PC-9 (cell line): ENCODE measurements at regions not wholly inside any gene's neighbourhood (a gene's known extent, or its start where the extent isn't known, plus 50 kb on each side); places are given as distances from the start of the nearest gene placed in this dataset.

Experiments
- BruUV-seq: library from RNA; stranded (reverse); fragments of 400-500 nt; replicated peaks from 2 replicates; lab custom pipeline; 2021; lab: Mats Ljungman, UMichigan
- CTCF ChIA-PET: fragments of 300-600 bp; sonication (Branson Sonifier 250); formaldehyde crosslinking; loops from one replicate; lab custom pipeline; 2022; ENCODE audit warnings: antibody characterized with exemption; lab: Charles Lee
- POLR2A ChIA-PET: fragments of 300-600 bp; sonication (Branson Sonifier 250); formaldehyde crosslinking; loops from one replicate; lab custom pipeline; 2022; ENCODE audit warnings: antibody characterized with exemption; ENCODE audit not compliant: unreplicated experiment; lab: Charles Lee
- DNase-seq, 2 experiments: peaks; one replicate each; pipeline versions ENCODE4 v3.0.0 to v3.0.0-alpha.2; 2015 to 2022; ENCODE audit warnings: mixed read lengths in 1 of 2
- H2AFZ ChIP-seq: fragments of 200-600 bp; sonication (generic); 2 replicates; pipeline ENCODE4 v1.8.1; 2017; ENCODE audit warnings: antibody characterized with exemption
- H3F3A ChIP-seq: fragments of 200-600 bp; sonication (generic); 2 replicates; pipeline ENCODE4 v1.8.1; 2017; ENCODE audit warnings: antibody characterized with exemption, mild to moderate bottlenecking, low read depth; ENCODE audit not compliant: insufficient read depth
- H3K27ac ChIP-seq: fragments of 200-600 bp; sonication (generic); 2 replicates; pipeline ENCODE4 v1.6.1; 2016; ENCODE audit warnings: mixed run types
- H3K27me3 ChIP-seq: fragments of 200-600 bp; sonication (generic); 2 replicates; pipeline ENCODE4 v1.6.1; 2016; ENCODE audit warnings: low read depth, mixed run types; ENCODE audit not compliant: insufficient read depth
- H3K36me3 ChIP-seq: fragments of 200-600 bp; sonication (generic); 2 replicates; pipeline ENCODE4 v1.6.1; 2016; ENCODE audit warnings: low read depth, mixed run types
- H3K4me1 ChIP-seq: fragments of 200-600 bp; sonication (generic); replicated peaks from 2 replicates; pipeline ENCODE4 v1.6.1; 2016; ENCODE audit warnings: mixed run types; ENCODE audit not compliant: insufficient read depth
- H3K4me2 ChIP-seq: fragments of 200-600 bp; sonication (generic); 2 replicates; pipeline ENCODE4 v1.6.1; 2017; ENCODE audit warnings: mixed run types
- H3K4me3 ChIP-seq: fragments of 200-600 bp; sonication (generic); 2 replicates; pipeline ENCODE4 v1.6.1; 2016; ENCODE audit warnings: mixed run types
- H3K79me2 ChIP-seq: fragments of 200-600 bp; sonication (generic); 2 replicates; pipeline ENCODE4 v1.6.1; 2017; ENCODE audit warnings: low read depth, mixed run types
- H3K9me2 ChIP-seq: fragments of 200-600 bp; sonication (generic); 2 replicates; pipeline ENCODE4 v1.8.1; 2017; ENCODE audit warnings: mild to moderate bottlenecking; ENCODE audit not compliant: insufficient read depth
- H3K9me3 ChIP-seq: fragments of 200-600 bp; sonication (generic); 2 replicates; pipeline ENCODE4 v1.8.1; 2016; ENCODE audit warnings: low read depth; ENCODE audit not compliant: insufficient read depth
- H4K20me1 ChIP-seq: fragments of 200-600 bp; sonication (generic); 2 replicates; pipeline ENCODE4 v1.8.1; 2017; ENCODE audit not compliant: insufficient read depth
- CTCF ChIP-seq: fragments of 200-600 bp; sonication (generic); conservative IDR thresholded peaks from 2 replicates; pipeline ENCODE4 v1.6.1; 2017; ENCODE audit warnings: mixed run types, antibody characterized with exemption, mild to moderate bottlenecking, moderate library complexity
- EZH2 ChIP-seq: fragments of 200-600 bp; sonication (generic); IDR thresholded peaks from 2 replicates; pipeline ENCODE4 v1.8.0; 2017; ENCODE audit warnings: antibody characterized with exemption, low read depth
- intact Hi-C: fragments of 100-400 bp; cut with micrococcal nuclease; formaldehyde crosslinking; loops from one replicate; pipeline ENCODE4 v1.10.0; 2022; ENCODE audit not compliant: unreplicated experiment

GRCh38 chr17:14552306-14552705 lies 251.4 kb downstream of the HS3ST3B1 start:
- no peak for DNase-seq
- no peaks in the 10 kb centered on the region for H3K9me3 ChIP-seq
- TF ChIP-seq EZH2, result no peak
- no peak for TF ChIP-seq CTCF
- no peaks in the 10 kb centered on the region for H3K79me2 ChIP-seq
- no peaks in the 10 kb centered on the region for H3K4me1 ChIP-seq
- no peak overlapping the region for H3K27ac ChIP-seq
- ChIA-PET POLR2A (no interaction called here), CTCF (no interaction called here)
- H3K36me3 ChIP-seq, result no peaks in the 10 kb centered on the region
- intact Hi-C loops, result no loop called here
- no peaks in the 10 kb centered on the region for H4K20me1 ChIP-seq
- no peak overlapping the region for H3K4me2 ChIP-seq
- no peak overlapping the region for H2AFZ ChIP-seq
- H3K4me3 ChIP-seq, result no peak overlapping the region
- BruUV-seq, result no TSS peak
- H3K9me2 ChIP-seq, result no peaks in the 10 kb centered on the region
- H3K27me3 ChIP-seq, result no peaks in the 10 kb centered on the region; the same call in 1 of the 2 replicates
- no peaks in the 10 kb centered on the region for H3F3A ChIP-seq

GRCh38 chr17:14547556-14547955 lies 246.7 kb downstream of the HS3ST3B1 start:
- H3K79me2 ChIP-seq, result no peaks in the 10 kb centered on the region
- ChIA-PET CTCF (no interaction called here), POLR2A (no interaction called here)
- H3K27me3 ChIP-seq, result no peaks in the 10 kb centered on the region; the same call in 1 of the 2 replicates
- intact Hi-C loops, result no loop called here
- H3K9me2 ChIP-seq, result no peaks in the 10 kb centered on the region
- TF ChIP-seq EZH2 (no peak), CTCF (no peak)
- no peak for DNase-seq
- H3K4me1 ChIP-seq, result no peaks in the 10 kb centered on the region
- H3F3A ChIP-seq, result no peaks in the 10 kb centered on the region
- no peaks in the 10 kb centered on the region for H3K9me3 ChIP-seq
- H2AFZ ChIP-seq, result no peak overlapping the region
- H3K27ac ChIP-seq, result no peak overlapping the region
- H3K4me3 ChIP-seq, result no peak overlapping the region
- H4K20me1 ChIP-seq, result no peaks in the 10 kb centered on the region
- H3K36me3 ChIP-seq, result no peaks in the 10 kb centered on the region
- H3K4me2 ChIP-seq, result no peak overlapping the region
- BruUV-seq, result no TSS peak

- Histone ChIP-seq H3K27me3 (no peaks in the 10 kb centered on the region; the same call in 1 of the 2 replicates), H3K79me2 (no peaks in the 10 kb centered on the region), H3K4me1 (no peaks in the 10 kb centered on the region), H3K4me3 (no peak overlapping the region), H3K9me3 (no peaks in the 10 kb centered on the region), H3F3A (no peaks in the 10 kb centered on the region), H3K9me2 (no peaks in the 10 kb centered on the region), H4K20me1 (no peaks in the 10 kb centered on the region), H3K36me3 (no peaks in the 10 kb centered on the region), H2AFZ (no peak overlapping the region), H3K27ac (no peak overlapping the region), H3K4me2 (no peak overlapping the region)
- DNase-seq, result no peak
- BruUV-seq, result no TSS peak
- no peak for TF ChIP-seq CTCF
- TF ChIP-seq EZH2, result no peak
- intact Hi-C loops, result no loop called here
- POLR2A ChIA-PET, result no interaction called here
- CTCF ChIA-PET, result no interaction called here
Measured at GRCh38 chr17:14547016-14547415, 246.1 kb downstream of the HS3ST3B1 start.
